HepG2 (cell line): ENCODE measurements at regions not wholly inside any gene's neighbourhood (a gene's known extent, or its start where the extent isn't known, plus 50 kb on each side); places are given as distances from the start of the nearest gene placed in this dataset.

ENCODE experiments used
- ATAC-seq: fragments of 200-7000 bp; cut with Tn5 transposase; 3 replicates; pipeline ENCODE4 v1.9.1; 2020; ENCODE audit warnings: mild to moderate bottlenecking, moderate library complexity
- BruUV-seq: library from RNA; stranded (reverse); fragments of 400-500 nt; replicated peaks from 2 replicates; lab custom pipeline; 2021; lab: Mats Ljungman, UMichigan
- CTCF ChIA-PET: fragments of 300-600 bp; formaldehyde crosslinking; extraction: SDS; loops from one replicate; lab custom pipeline; 2021; ENCODE audit warnings: low total read pairs, inconsistent platforms, low intra/inter-chr PET ratio; lab: Yijun Ruan, JAX
- POLR2A ChIA-PET: fragments of 350-600 bp; sonication (Branson Sonifier 250); formaldehyde crosslinking; loops from one replicate; lab custom pipeline; 2020; ENCODE audit warnings: antibody characterized with exemption, inconsistent platforms; lab: Yijun Ruan, JAX
- DNase-seq: peaks from one replicate; pipeline ENCODE4 v3.0.0-alpha.2; 2015; ENCODE audit warnings: low spot score
- FAIRE-seq: peaks from 3 replicates; lab custom pipeline; 2011; peaks lifted over from hg19 to GRCh38; lab: Jason Lieb, UNC
- H2AFZ ChIP-seq: one replicate; pipeline ENCODE4 v1.6.1; 2011; ENCODE audit warnings: low read length, inconsistent platforms
- H3K27ac ChIP-seq: fragments of 300-600 bp; 3 replicates; pipeline ENCODE4 v1.8.0; 2011; ENCODE audit warnings: mixed run types, mild to moderate bottlenecking, mixed read lengths, low read length, inconsistent platforms; ENCODE audit not compliant: insufficient read depth; ENCODE audit errors: extremely low read length
- H3K27me3 ChIP-seq, 2 experiments: fragments of 200-600 bp in 1 of 2; 2 replicates in 1 of 2; 3 replicates in 1 of 2; pipeline versions ENCODE4 v1.6.0 to v1.8.0; 2011; ENCODE audit warnings: low read length in 2 of 2, mild to moderate bottlenecking in 2 of 2, moderate library complexity in 2 of 2, inconsistent platforms in 1 of 2; ENCODE audit not compliant: insufficient read depth in 2 of 2, control insufficient read depth in 1 of 2
- H3K36me3 ChIP-seq, 2 experiments: fragments of 200-600 bp in 1 of 2; replicated peaks in 1 of 2; 2 replicates in 1 of 2; 3 replicates in 1 of 2; pipeline versions ENCODE4 v1.5.1 to v1.8.0; 2011; ENCODE audit warnings: low read length in 2 of 2, inconsistent platforms in 1 of 2; ENCODE audit not compliant: insufficient read depth in 2 of 2, control insufficient read depth in 1 of 2
- H3K4me1 ChIP-seq: 2 replicates; pipeline ENCODE4 v1.5.1; 2012; ENCODE audit warnings: low read length, inconsistent platforms; ENCODE audit not compliant: insufficient read depth
- H3K4me2 ChIP-seq: 2 replicates; pipeline ENCODE4 v1.6.0; 2011; ENCODE audit warnings: low read depth, low read length, inconsistent platforms
- H3K4me3 ChIP-seq, 3 experiments: fragments of 200-600 bp in 1 of 3; sonication (generic), shearing (Covaris generic) in 1 of 3; replicated peaks in 1 of 3; 2 replicates each; pipeline ENCODE4 v1.5.1; 2011 to 2016; ENCODE audit warnings: low read length in 3 of 3, inconsistent platforms in 2 of 3, low read depth in 2 of 3, mild to moderate bottlenecking in 2 of 3, control low read depth in 1 of 3, mixed read lengths in 1 of 3; ENCODE audit not compliant: insufficient read depth in 1 of 3
- H3K79me2 ChIP-seq: one replicate; pipeline ENCODE4 v1.6.1; 2011; ENCODE audit warnings: low read length, inconsistent platforms; ENCODE audit not compliant: insufficient read depth
- H3K9ac ChIP-seq: 2 replicates; pipeline ENCODE4 v1.6.0; 2011; ENCODE audit warnings: mild to moderate bottlenecking, low read depth, low read length, inconsistent platforms; ENCODE audit not compliant: insufficient read depth
- H3K9me3 ChIP-seq: 2 replicates; pipeline ENCODE4 v1.5.1; 2012; ENCODE audit warnings: mild to moderate bottlenecking, low read length
- H4K20me1 ChIP-seq: 2 replicates; pipeline ENCODE4 v1.6.0; 2011; ENCODE audit warnings: inconsistent platforms, mild to moderate bottlenecking, low read length, moderate library complexity; ENCODE audit not compliant: insufficient read depth
- ADNP ChIP-seq: sonication (generic); formaldehyde crosslinking; IDR thresholded peaks from 2 replicates; pipeline ENCODE4 v1.4.0; 2020; ENCODE audit warnings: missing genetic modification reagents
- DNMT3B ChIP-seq: conservative IDR thresholded peaks from 2 replicates; pipeline ENCODE4 v1.6.1; 2016; ENCODE audit warnings: missing biosample characterization, control low read depth
- MLX ChIP-seq: IDR thresholded peaks from 2 replicates; pipeline ENCODE4 v1.6.1; 2016
- NR1H2 ChIP-seq: sonication (generic); formaldehyde crosslinking; IDR thresholded peaks from 2 replicates; pipeline ENCODE4 v1.8.1; 2022; ENCODE audit warnings: low read depth, missing genetic modification reagents, borderline replicate concordance
- SMC3 ChIP-seq: IDR thresholded peaks from 2 replicates; pipeline ENCODE4 v1.6.1; 2011; ENCODE audit warnings: low read length, improper control_type of control experiment
- SOX5 ChIP-seq: IDR thresholded peaks from 2 replicates; pipeline ENCODE4 v1.6.1; 2016; ENCODE audit warnings: borderline replicate concordance
- SP140L ChIP-seq: sonication (generic); formaldehyde crosslinking; IDR thresholded peaks from 2 replicates; pipeline ENCODE4 v1.4.0; 2020; ENCODE audit warnings: missing genetic modification reagents, borderline replicate concordance
- ZC3H13 ChIP-seq: sonication (generic); formaldehyde crosslinking; IDR thresholded peaks from 2 replicates; pipeline ENCODE4 v1.8.1; 2023; ENCODE audit warnings: mild to moderate bottlenecking, missing genetic modification reagents, moderate library complexity
- ZKSCAN5 ChIP-seq: sonication (generic); formaldehyde crosslinking; IDR thresholded peaks from 2 replicates; pipeline ENCODE4 v1.5.1; 2020; ENCODE audit warnings: mild to moderate bottlenecking, missing genetic modification reagents
- ZNF784 ChIP-seq: sonication (generic); formaldehyde crosslinking; IDR thresholded peaks from 2 replicates; pipeline ENCODE4 v1.5.1; 2020; ENCODE audit warnings: missing genetic modification reagents, mild to moderate bottlenecking, borderline replicate concordance
- ZSCAN31 ChIP-seq: sonication (generic); formaldehyde crosslinking; IDR thresholded peaks from 2 replicates; pipeline ENCODE4 v1.5.0; 2020; ENCODE audit warnings: low read depth, mild to moderate bottlenecking, missing genetic modification reagents
- WGBS: methylation state at CpG from one replicate; pipeline ENCODE4 v1.1.6; 2017; ENCODE audit warnings: low lambda C conversion rate; 5-methylcytosine and 5-hydroxymethylcytosine counted together
- in situ Hi-C: cut with HindIII; loops from 2 replicates; pipeline ENCODE4 v1.10.0; 2017; ENCODE audit warnings: low pct_unique_long_range_greater_than_20kb; ENCODE audit not compliant: extremely low pct_ligation_motif_present
- intact Hi-C: fragments of 100-400 bp; cut with micrococcal nuclease; formaldehyde crosslinking; loops from one replicate; pipeline ENCODE4 v1.10.0; 2022; ENCODE audit not compliant: unreplicated experiment
- TF ChIP-seq, protein P1 (sequence below): IDR thresholded peaks from 2 replicates; pipeline ENCODE4 v1.6.1; 2016; ENCODE audit warnings: missing biosample characterization, missing genetic modification reagents, low read depth

DNA sequence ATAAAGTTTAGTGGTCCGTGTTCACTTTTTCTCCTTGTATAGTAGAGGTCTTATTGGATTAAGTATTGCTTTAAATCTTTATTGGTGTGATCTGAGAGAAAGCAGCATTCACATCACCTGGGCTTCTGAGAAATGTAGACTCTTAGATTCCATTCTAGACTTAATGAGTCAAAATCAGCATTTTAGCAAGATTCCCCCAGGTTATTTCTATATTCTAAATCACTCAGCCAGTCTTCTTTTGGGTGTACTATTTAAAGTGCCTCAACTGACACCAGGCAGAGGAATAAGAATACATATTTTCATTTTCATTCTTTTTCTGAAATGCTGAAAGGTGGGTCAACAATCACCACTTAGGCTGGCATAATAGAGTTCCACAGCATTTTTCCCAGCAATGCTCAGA lies 481.7 kb downstream of the TUSC7 start:
- no peak overlapping the region for H3K27ac ChIP-seq
- ChIA-PET CTCF (no interaction called here), POLR2A (no interaction called here)
- in situ Hi-C loops = no loop called here
- no peaks in the 10 kb centered on the region for H3K79me2 ChIP-seq
- no TSS peak for BruUV-seq
- DNase-seq (no peak), FAIRE-seq (no peak), ATAC-seq (no peak)
- no peaks in the 10 kb centered on the region for H3K36me3 ChIP-seq
- H3K9me3 ChIP-seq = no peaks in the 10 kb centered on the region
- H3K4me1 ChIP-seq = no peaks in the 10 kb centered on the region
- TF ChIP-seq MLX (no peak), SMC3 (no peak), ZC3H13 (CRISPR knock-in tag) (no peak), NR1H2 (no peak), ZKSCAN5 (no peak), ADNP (no peak), ZSCAN31 (CRISPR knock-in tag) (no peak)
- no peaks in the 10 kb centered on the region for H4K20me1 ChIP-seq
- no peaks in the 10 kb centered on the region for H3K27me3 ChIP-seq
- intact Hi-C loops = no loop called here
- no peak overlapping the region for H3K9ac ChIP-seq
- no peak overlapping the region for H3K4me3 ChIP-seq
- no peak overlapping the region for H3K4me2 ChIP-seq
- H2AFZ ChIP-seq = no peak overlapping the region
- WGBS = 5% methylated on average over 1 of the region's 1 CpG

GRCh38 chr3:117192888-117193287 lies 483.3 kb downstream of the TUSC7 start:
- FAIRE-seq (no peak), ATAC-seq (no peak), DNase-seq (no peak)
- Histone ChIP-seq H2AFZ (no peak overlapping the region), H3K9ac (no peak overlapping the region), H4K20me1 (no peaks in the 10 kb centered on the region), H3K36me3 (no peaks in the 10 kb centered on the region), H3K9me3 (no peaks in the 10 kb centered on the region), H3K79me2 (no peaks in the 10 kb centered on the region), H3K4me3 (no peak overlapping the region), H3K4me2 (no peak overlapping the region), H3K27me3 (no peaks in the 10 kb centered on the region), H3K4me1 (no peaks in the 10 kb centered on the region), H3K27ac (no peak overlapping the region)
- ChIA-PET CTCF (no interaction called here), POLR2A (no interaction called here)
- 18% methylated on average over 8 of the region's 8 CpGs for WGBS
- TF ChIP-seq SP140L (CRISPR knock-in tag) (no peak), DNMT3B (CRISPR knock-in tag) (no peak), SOX5 (no peak), ZNF784 (no peak)
- TF ChIP-seq, protein P1, sequence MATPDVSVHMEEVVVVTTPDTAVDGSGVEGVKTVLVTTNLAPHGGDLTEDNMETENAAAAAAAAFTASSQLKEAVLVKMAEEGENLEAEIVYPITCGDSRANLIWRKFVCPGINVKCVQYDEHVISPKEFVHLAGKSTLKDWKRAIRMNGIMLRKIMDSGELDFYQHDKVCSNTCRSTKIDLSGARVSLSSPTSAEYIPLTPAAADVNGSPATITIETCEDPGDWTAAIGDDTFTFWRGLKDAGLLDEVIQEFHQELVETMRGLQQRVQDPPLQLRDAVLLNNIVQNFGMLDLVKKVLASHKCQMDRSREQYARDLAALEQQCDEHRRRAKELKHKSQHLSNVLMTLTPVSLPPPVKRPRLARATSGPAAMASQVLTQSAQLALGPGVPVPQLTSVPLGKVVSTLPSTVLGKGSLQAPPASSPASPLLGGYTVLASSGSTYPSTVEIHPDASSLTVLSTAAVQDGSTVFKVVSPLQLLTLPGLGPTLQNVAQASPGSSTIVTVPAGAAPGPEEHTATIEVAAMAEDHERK (CRISPR knock-in tag) = no peak
- in situ Hi-C loops (no loop called here), intact Hi-C loops (no loop called here)
- no TSS peak for BruUV-seq
